ENCODE measurements at regions not wholly inside any gene's neighbourhood (a gene's known extent, or its start where the extent isn't known, plus 50 kb on each side); places are given as distances from the start of the nearest gene placed in this dataset.

DNA sequence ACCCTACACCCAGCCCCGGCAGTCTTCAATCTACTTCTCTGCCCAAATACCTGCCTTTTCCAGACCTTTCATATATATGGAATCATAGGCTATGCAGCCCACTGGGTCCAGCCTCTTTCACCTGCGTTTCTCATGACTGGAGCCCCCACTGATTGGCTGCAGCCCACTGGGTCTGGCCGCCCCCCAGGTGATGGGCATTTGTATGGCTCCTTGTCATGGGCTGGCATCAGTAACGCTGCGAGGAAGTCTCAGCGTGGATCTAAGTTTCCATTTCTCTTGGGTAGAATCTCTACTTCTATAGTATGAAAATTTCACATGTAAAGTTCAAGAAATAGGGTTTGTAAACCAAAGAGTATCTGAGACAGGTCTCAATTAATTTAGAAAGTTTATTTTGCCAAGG lies 281.9 kb downstream of the NDUFA10 start:
- TF ChIP-seq GATA2 (IDR thresholded peaks at IDR 0.05; ENCODE audit: low read depth, low read length) (no peak), GATA3 (IDR thresholded peaks at IDR 0.05; ENCODE audit: low read depth, low read length) (no peak)

All from SH-SY5Y (cell line).